Endothelial cell of umbilical vein (primary cell): ENCODE measurements at regions not wholly inside any gene's neighbourhood (a gene's known extent, or its start where the extent isn't known, plus 50 kb on each side); places are given as distances from the start of the nearest gene placed in this dataset.

Experiments used
- BruUV-seq: library from RNA; stranded (reverse); fragments of 400-500 nt; replicated peaks from 2 replicates; lab custom pipeline; 2021; lab: Mats Ljungman, UMichigan
- CTCF ChIA-PET: fragments of 300-600, 350-600 bp; sonication (Branson Sonifier 250); formaldehyde crosslinking; loops from one replicate; lab custom pipeline; 2021; ENCODE audit warnings: antibody characterized with exemption, inconsistent platforms; lab: Charles Lee
- POLR2A ChIA-PET: fragments of 300-600, 350-600 bp; sonication (Branson Sonifier 250); formaldehyde crosslinking; loops from one replicate; lab custom pipeline; 2021; ENCODE audit warnings: antibody characterized with exemption, inconsistent platforms; lab: Charles Lee
- DNase-seq: peaks from one replicate; pipeline ENCODE4 v3.0.0-alpha.2; 2011; ENCODE audit warnings: low read depth, low spot score
- FAIRE-seq: peaks from 2 replicates; lab custom pipeline; 2011; peaks lifted over from hg19 to GRCh38; lab: Jason Lieb, UNC
- H2AFZ ChIP-seq: 2 replicates; pipeline ENCODE4 v1.6.0; 2012; ENCODE audit warnings: low read depth, low read length, control low read depth, inconsistent platforms
- H3K27ac ChIP-seq: 2 replicates; pipeline ENCODE4 v1.5.1; 2011; ENCODE audit warnings: low read depth, mild to moderate bottlenecking, control low read depth, low read length, moderate library complexity; ENCODE audit not compliant: insufficient read depth
- H3K27me3 ChIP-seq, 2 experiments: 2 replicates each; pipeline versions ENCODE4 v1.6.0 to v1.6.1; 2011; ENCODE audit warnings: low read length in 2 of 2, mixed read lengths in 1 of 2; ENCODE audit not compliant: control insufficient read depth in 2 of 2, insufficient read depth in 2 of 2
- H3K36me3 ChIP-seq, 2 experiments: 2 replicates in 1 of 2; 3 replicates in 1 of 2; pipeline ENCODE4 v1.5.1; 2011; ENCODE audit warnings: low read length in 2 of 2, mild to moderate bottlenecking in 1 of 2, moderate library complexity in 1 of 2; ENCODE audit not compliant: control insufficient read depth in 2 of 2, insufficient read depth in 2 of 2; ENCODE audit errors: extremely low read depth in 1 of 2
- H3K4me1 ChIP-seq: 3 replicates; pipeline ENCODE4 v1.5.1; 2011; ENCODE audit warnings: mild to moderate bottlenecking, low read length; ENCODE audit not compliant: control insufficient read depth, insufficient read depth; ENCODE audit errors: extremely low read depth
- H3K4me2 ChIP-seq: 2 replicates; pipeline ENCODE4 v1.6.1; 2011; ENCODE audit warnings: low read length, control low read depth, mixed read lengths; ENCODE audit not compliant: insufficient read depth
- H3K4me3 ChIP-seq, 3 experiments: fragments of 200-600 bp in 1 of 3; sonication (generic), shearing (Covaris generic) in 1 of 3; replicated peaks in 1 of 3; 2 replicates each; pipeline ENCODE4 v1.5.1; 2011 to 2016; ENCODE audit warnings: control low read depth in 3 of 3, low read length in 3 of 3, mild to moderate bottlenecking in 2 of 3, inconsistent platforms in 1 of 3, low read depth in 1 of 3, moderate library complexity in 1 of 3; ENCODE audit not compliant: insufficient read depth in 1 of 3
- H3K79me2 ChIP-seq: 2 replicates; pipeline ENCODE4 v1.6.0; 2012; ENCODE audit warnings: low read length, inconsistent platforms; ENCODE audit not compliant: control insufficient read depth, insufficient read depth
- H3K9ac ChIP-seq: replicated peaks from 2 replicates; pipeline ENCODE3; 2011; ENCODE audit warnings: low read length, control low read depth; ENCODE audit not compliant: insufficient read depth; ENCODE audit errors: extremely low read depth
- H3K9me1 ChIP-seq: replicated peaks from 3 replicates; pipeline ENCODE4 v1.6.0; 2011; ENCODE audit warnings: mild to moderate bottlenecking, low read length; ENCODE audit not compliant: control insufficient read depth, insufficient read depth; ENCODE audit errors: extremely low read depth
- H3K9me3 ChIP-seq: replicated peaks from 2 replicates; pipeline ENCODE4 v1.5.1; 2012; ENCODE audit warnings: low read length, inconsistent platforms; ENCODE audit not compliant: control insufficient read depth, insufficient read depth
- H4K20me1 ChIP-seq: replicated peaks from 2 replicates; pipeline ENCODE3; 2011; ENCODE audit warnings: mild to moderate bottlenecking, low read length; ENCODE audit not compliant: control insufficient read depth, insufficient read depth; ENCODE audit errors: extremely low read depth
- FOS ChIP-seq: IDR thresholded peaks from 2 replicates; pipeline ENCODE4 v1.6.1; 2011; ENCODE audit warnings: mild to moderate bottlenecking, low read length, moderate library complexity, borderline replicate concordance; ENCODE audit not compliant: insufficient read depth
- GATA2 ChIP-seq: IDR thresholded peaks from 2 replicates; pipeline ENCODE4 v1.7.0; 2011; ENCODE audit warnings: low read depth, mild to moderate bottlenecking, moderate library complexity, mixed read lengths, low read length; ENCODE audit not compliant: insufficient read length, insufficient read depth
- JUN ChIP-seq: IDR thresholded peaks from 2 replicates; pipeline ENCODE4 v1.6.1; 2011; ENCODE audit warnings: borderline replicate concordance, low read depth; ENCODE audit not compliant: insufficient read length, insufficient read depth
- POLR2AphosphoS5 ChIP-seq: IDR thresholded peaks from 2 replicates; pipeline ENCODE4 v1.6.1; 2012; ENCODE audit warnings: low read depth, mild to moderate bottlenecking, control low read depth, low read length, moderate library complexity; ENCODE audit not compliant: insufficient read depth
- dilution Hi-C: fragments of 300-500 bp; cut with MboI; formaldehyde crosslinking; loops from one replicate; pipeline ENCODE4 v1.15.0; 2019; ENCODE audit warnings: low sequenced_read_pairs; ENCODE audit not compliant: extremely low pct_ligation_motif_present
- intact Hi-C: fragments of 100-400 bp; cut with micrococcal nuclease; formaldehyde crosslinking; loops from one replicate; pipeline ENCODE4 v1.10.0; 2022

GRCh38 chr9:21554813-21555212 is 72.7 kb upstream of the IFNE start:
- CTCF ChIA-PET: interaction anchor here (1.0 to 5.2 kb wide), 4 partner anchors 22 to 154 kb away, joined by 3 to 27 read pairs (median 5); no protein-coding TSS in a partner anchor
- Histone ChIP-seq H3K9me3 (no peaks in the 10 kb centered on the region), H3K9me1 (no peaks in the 10 kb centered on the region), H2AFZ (no peak overlapping the region), H3K4me2 (peak overlapping the region; percentile 96), H3K36me3 (no peaks in the 10 kb centered on the region), H3K4me1 (peaks cover 59% of the 10 kb centered on the region), H3K9ac (peak overlapping the region; percentile 46), H4K20me1 (no peaks in the 10 kb centered on the region), H3K79me2 (peaks cover 100% of the 10 kb centered on the region), H3K4me3 (peak overlapping the region in 2 of 3 experiments; percentile 92 to 97), H3K27me3 (no peaks in the 10 kb centered on the region), H3K27ac (peak overlapping the region; percentile 52)
- TF ChIP-seq POLR2AphosphoS5 (no peak), FOS (no peak)
- no TSS peak for BruUV-seq
- dilution Hi-C loops (loop anchor here (10.0 to 25.0 kb wide), 2 partner anchors 130 to 232 kb away; no protein-coding TSS in a partner anchor), intact Hi-C loops (loop anchor here (5.0 kb wide), 4 partner anchors 63 to 432 kb away; no protein-coding TSS in a partner anchor)
- FAIRE-seq: no peak
- POLR2A ChIA-PET: no interaction called here
- DNase-seq: peak; percentile 55

DNA sequence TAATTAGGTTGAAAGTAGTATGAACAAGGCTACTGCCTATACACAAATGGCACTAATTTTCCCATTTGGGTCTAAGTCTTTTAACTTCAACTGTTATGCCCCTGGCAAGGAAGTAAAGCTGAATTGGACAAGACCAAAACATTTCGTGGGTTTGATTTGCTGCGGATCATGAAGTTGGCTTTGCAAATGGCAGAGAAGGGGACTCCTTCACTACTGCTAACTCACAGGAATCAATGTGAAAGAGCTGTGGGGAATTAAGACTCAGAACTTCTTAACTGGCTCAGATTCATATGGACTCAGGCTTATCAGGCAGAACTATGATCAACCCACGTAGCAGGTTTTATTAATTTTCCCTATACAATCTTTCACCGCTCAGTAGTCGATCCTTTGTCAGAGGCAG is 73.8 kb upstream of the IFNE start:
- Histone ChIP-seq H3K36me3 (no peaks in the 10 kb centered on the region), H3K9me3 (no peaks in the 10 kb centered on the region), H3K9ac (peak overlapping the region; percentile 98), H3K4me3 (peak overlapping the region in 2 of 3 experiments; percentile 92 to 97), H3K9me1 (no peaks in the 10 kb centered on the region), H2AFZ (no peak overlapping the region), H4K20me1 (no peaks in the 10 kb centered on the region), H3K79me2 (peaks cover 98% of the 10 kb centered on the region), H3K4me2 (peak overlapping the region; percentile 96), H3K27me3 (no peaks in the 10 kb centered on the region), H3K27ac (peak overlapping the region; percentile 81), H3K4me1 (peaks cover 55% of the 10 kb centered on the region)
- FAIRE-seq (no peak), DNase-seq (peak; percentile 67)
- dilution Hi-C loops (loop anchor here (10.0 to 25.0 kb wide), 2 partner anchors 129 to 231 kb away; no protein-coding TSS in a partner anchor), intact Hi-C loops (loop anchor here (5.0 kb wide), 4 partner anchors 64 to 431 kb away; no protein-coding TSS in a partner anchor)
- ChIA-PET CTCF (interaction anchor here (1.0 to 5.2 kb wide), 5 partner anchors 13 to 233 kb away, joined by 3 to 27 read pairs (median 5); no protein-coding TSS in a partner anchor), POLR2A (no interaction called here)
- no TSS peak for BruUV-seq
- peak; percentile 16 for TF ChIP-seq POLR2AphosphoS5
- no peak for TF ChIP-seq GATA2
- TF ChIP-seq JUN: no peak
